Glutamatergic neuron (in vitro differentiated cells): ENCODE measurements at regions not wholly inside any gene's neighbourhood (a gene's known extent, or its start where the extent isn't known, plus 50 kb on each side); places are given as distances from the start of the nearest gene placed in this dataset.
A peak's percentile ranks its signal among the peaks of the same experiment; 100 is the strongest.

Source experiments
- DNase-seq: peaks from one replicate; pipeline ENCODE4 v3.0.0; 2022
- H3K27ac Mint-ChIP-seq: one replicate; pipeline ENCODE4 v1.8.0; 2020; ENCODE audit warnings: mild to moderate bottlenecking, mixed read lengths, inconsistent platforms; ENCODE audit not compliant: unreplicated experiment
- H3K27me3 Mint-ChIP-seq: one replicate; pipeline ENCODE4 v1.8.0; 2020; ENCODE audit warnings: mild to moderate bottlenecking, moderate library complexity, mixed read lengths, inconsistent platforms; ENCODE audit not compliant: unreplicated experiment
- H3K36me3 Mint-ChIP-seq: one replicate; pipeline ENCODE4 v1.8.0; 2020; ENCODE audit warnings: mild to moderate bottlenecking, mixed read lengths, inconsistent platforms; ENCODE audit not compliant: unreplicated experiment
- H3K4me1 Mint-ChIP-seq: one replicate; pipeline ENCODE4 v1.8.0; 2020; ENCODE audit warnings: mild to moderate bottlenecking, low read depth, mixed read lengths, inconsistent platforms; ENCODE audit not compliant: unreplicated experiment
- H3K4me3 Mint-ChIP-seq: one replicate; pipeline ENCODE4 v1.8.0; 2020; ENCODE audit warnings: mild to moderate bottlenecking, mixed read lengths, inconsistent platforms; ENCODE audit not compliant: unreplicated experiment
- H3K9me3 Mint-ChIP-seq: one replicate; pipeline ENCODE4 v1.8.0; 2020; ENCODE audit warnings: mild to moderate bottlenecking, moderate library complexity, mixed read lengths, inconsistent platforms; ENCODE audit not compliant: unreplicated experiment
- TF ChIP-seq, protein P1 (sequence below): fragments of 200-600 bp; sonication (generic); IDR thresholded peaks from one replicate; pipeline ENCODE4 v1.5.0; 2021; ENCODE audit not compliant: partially characterized antibody, unreplicated experiment

DNA sequence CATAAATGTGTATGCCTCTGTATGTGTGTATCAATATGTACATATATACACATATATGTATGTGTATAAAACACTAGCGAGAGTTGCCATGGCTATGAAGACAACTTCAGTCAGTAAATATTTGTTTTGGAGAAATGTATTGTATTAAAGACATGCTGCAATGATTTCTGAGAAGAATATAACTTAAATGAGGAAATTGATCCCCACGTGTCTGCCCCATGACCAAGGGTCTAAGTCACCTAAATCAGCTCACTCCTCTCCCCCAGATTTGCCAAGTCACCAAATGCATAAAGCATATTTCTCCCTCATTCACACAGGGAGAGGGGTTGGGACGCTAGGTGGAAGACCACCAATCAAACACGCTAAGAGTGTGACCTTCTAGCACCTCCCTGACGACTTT lies 58.3 kb upstream of the LYST start:
- H3K27ac Mint-ChIP-seq, result no peak overlapping the region
- no peak overlapping the region for H3K4me3 Mint-ChIP-seq
- H3K9me3 Mint-ChIP-seq, result no peaks in the 10 kb centered on the region
- peaks cover 27% of the 10 kb centered on the region for H3K4me1 Mint-ChIP-seq
- no peak for DNase-seq
- peaks cover 1% of the 10 kb centered on the region for H3K27me3 Mint-ChIP-seq
- TF ChIP-seq, protein P1, sequence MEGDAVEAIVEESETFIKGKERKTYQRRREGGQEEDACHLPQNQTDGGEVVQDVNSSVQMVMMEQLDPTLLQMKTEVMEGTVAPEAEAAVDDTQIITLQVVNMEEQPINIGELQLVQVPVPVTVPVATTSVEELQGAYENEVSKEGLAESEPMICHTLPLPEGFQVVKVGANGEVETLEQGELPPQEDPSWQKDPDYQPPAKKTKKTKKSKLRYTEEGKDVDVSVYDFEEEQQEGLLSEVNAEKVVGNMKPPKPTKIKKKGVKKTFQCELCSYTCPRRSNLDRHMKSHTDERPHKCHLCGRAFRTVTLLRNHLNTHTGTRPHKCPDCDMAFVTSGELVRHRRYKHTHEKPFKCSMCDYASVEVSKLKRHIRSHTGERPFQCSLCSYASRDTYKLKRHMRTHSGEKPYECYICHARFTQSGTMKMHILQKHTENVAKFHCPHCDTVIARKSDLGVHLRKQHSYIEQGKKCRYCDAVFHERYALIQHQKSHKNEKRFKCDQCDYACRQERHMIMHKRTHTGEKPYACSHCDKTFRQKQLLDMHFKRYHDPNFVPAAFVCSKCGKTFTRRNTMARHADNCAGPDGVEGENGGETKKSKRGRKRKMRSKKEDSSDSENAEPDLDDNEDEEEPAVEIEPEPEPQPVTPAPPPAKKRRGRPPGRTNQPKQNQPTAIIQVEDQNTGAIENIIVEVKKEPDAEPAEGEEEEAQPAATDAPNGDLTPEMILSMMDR, result no peak
- H3K36me3 Mint-ChIP-seq, result no peaks in the 10 kb centered on the region

DNA sequence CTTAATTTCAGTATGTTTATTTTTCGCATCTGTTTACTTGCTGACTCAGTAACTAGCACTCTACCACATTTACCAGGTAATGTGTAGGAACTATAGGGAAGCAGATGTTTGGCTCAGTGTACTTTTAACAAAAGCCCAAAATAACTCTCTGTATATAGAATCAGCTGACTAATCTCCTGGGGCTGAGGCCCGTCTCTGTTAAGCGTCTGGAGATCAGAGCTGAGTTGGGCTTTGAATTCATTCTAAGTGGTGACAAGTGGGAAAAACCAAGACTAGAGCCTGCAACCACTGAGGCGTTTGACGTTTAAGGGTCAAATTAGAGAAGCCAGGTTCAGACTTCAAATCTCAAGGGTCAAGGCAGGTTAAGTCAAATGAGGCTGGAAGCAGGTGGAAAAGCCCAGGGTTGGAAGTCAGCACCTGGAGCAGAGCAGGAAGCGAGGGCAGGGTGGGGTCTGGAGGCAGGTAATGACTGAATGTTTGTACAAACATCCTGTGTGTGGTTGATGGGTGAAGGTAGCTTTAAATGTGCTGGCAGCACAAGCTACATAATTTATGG lies 56.8 kb upstream of the LYST start:
- Mint-ChIP-seq H3K4me3 (peak overlapping the region; percentile 7), H3K27me3 (peaks cover 1% of the 10 kb centered on the region), H3K4me1 (peaks cover 34% of the 10 kb centered on the region), H3K9me3 (no peaks in the 10 kb centered on the region), H3K27ac (no peak overlapping the region), H3K36me3 (no peaks in the 10 kb centered on the region)
- DNase-seq, result no peak
- TF ChIP-seq, protein P1, result no peak

DNA sequence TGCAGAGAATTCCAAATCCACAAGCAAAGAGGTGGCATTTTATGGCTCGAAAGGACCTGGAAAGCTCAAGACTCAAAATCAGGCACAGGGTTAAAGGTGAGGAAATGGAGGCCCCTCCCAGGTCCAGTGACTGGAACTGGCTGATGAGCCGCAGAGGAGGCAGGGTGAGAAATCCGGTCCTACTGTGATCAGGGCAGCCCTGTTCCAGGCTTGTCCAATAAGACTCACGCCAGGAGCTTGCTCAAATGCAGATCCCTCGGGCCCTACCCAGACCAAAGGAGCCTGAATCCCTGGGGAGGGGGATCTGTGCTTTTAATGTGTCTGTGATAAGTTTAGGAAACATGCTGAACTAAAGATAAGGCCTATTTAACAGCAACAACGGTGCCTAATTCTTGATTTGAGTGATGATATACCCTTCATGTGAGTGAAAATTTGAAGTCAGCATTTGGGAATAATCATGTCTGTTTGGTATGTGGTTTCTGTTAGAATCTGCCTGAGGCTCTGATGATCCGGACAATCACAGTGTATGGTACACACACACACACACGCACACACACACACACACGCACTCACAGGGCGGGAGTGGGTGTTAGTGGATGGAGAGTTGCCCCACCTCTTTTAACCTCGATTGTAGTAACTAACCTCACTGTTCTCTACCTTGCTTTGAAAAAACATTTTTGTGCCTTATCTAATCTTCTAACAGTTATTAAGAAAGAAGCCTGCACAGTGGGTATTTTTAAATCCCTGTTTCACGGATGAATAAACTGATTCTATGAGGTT lies 54.1 kb upstream of the LYST start:
- DNase-seq, result no peak
- no peaks in the 10 kb centered on the region for H3K27me3 Mint-ChIP-seq
- H3K4me1 Mint-ChIP-seq, result peaks cover 39% of the 10 kb centered on the region
- TF ChIP-seq, protein P1, result no peak
- no peak overlapping the region for H3K4me3 Mint-ChIP-seq
- H3K27ac Mint-ChIP-seq, result no peak overlapping the region
- H3K9me3 Mint-ChIP-seq, result no peaks in the 10 kb centered on the region
- H3K36me3 Mint-ChIP-seq, result no peaks in the 10 kb centered on the region

DNA sequence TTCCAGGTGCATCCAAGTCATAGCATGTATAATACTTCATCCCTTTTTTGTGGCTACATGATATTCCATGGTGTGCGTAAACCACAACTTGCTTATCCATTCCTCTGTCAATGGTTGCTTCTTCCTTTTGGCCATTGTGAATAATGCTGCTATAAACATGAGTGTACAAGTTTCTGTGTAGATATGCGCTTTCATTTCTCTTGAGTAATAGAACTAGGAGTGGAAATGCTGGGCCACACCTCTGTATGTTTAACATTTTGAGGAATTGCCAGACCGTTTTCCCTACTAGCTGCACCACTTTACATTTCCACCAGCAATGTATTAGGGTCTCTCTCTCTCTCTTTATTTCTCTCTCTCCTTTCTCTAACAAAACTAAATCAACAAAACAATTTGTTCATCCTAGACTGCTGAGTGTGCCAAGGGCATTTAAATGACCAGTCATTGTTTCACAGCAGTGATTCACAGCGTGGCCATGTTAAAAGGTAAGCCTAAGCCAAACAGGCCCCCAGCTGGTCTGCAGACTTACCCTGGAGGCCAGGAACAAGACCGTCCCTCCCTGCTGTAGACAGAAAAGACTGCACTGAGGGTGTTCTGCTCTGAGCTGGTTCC lies 53.2 kb upstream of the LYST start:
- no peaks in the 10 kb centered on the region for H3K9me3 Mint-ChIP-seq
- TF ChIP-seq, protein P1, result no peak
- peak overlapping the region; percentile 69 for H3K27ac Mint-ChIP-seq
- no peaks in the 10 kb centered on the region for H3K27me3 Mint-ChIP-seq
- no peaks in the 10 kb centered on the region for H3K36me3 Mint-ChIP-seq
- no peak for DNase-seq
- no peak overlapping the region for H3K4me3 Mint-ChIP-seq
- peaks cover 39% of the 10 kb centered on the region for H3K4me1 Mint-ChIP-seq
